Neuron (in vitro differentiated cells): ENCODE measurements at regions not wholly inside any gene's neighbourhood (a gene's known extent, or its start where the extent isn't known, plus 50 kb on each side); places are given as distances from the start of the nearest gene placed in this dataset.

Experiments
- H2AFZ ChIP-seq: one replicate; pipeline ENCODE4 v1.6.1; 2013; ENCODE audit warnings: low read depth, mild to moderate bottlenecking, inconsistent platforms, low read length, moderate library complexity
- H3K27me3 ChIP-seq: one replicate; pipeline ENCODE4 v1.6.1; 2013; ENCODE audit warnings: low read length; ENCODE audit not compliant: insufficient read depth
- H3K36me3 ChIP-seq: one replicate; pipeline ENCODE4 v1.6.1; 2013; ENCODE audit warnings: low read length; ENCODE audit not compliant: insufficient read depth
- H3K4me1 ChIP-seq: one replicate; pipeline ENCODE4 v1.6.1; 2013; ENCODE audit warnings: low read length; ENCODE audit not compliant: insufficient read depth
- H3K4me3 ChIP-seq: 2 replicates; pipeline ENCODE4 v1.5.1; 2013; ENCODE audit warnings: mild to moderate bottlenecking, low read length, moderate library complexity
- H3K9me3 ChIP-seq: one replicate; pipeline ENCODE4 v1.6.1; 2013; ENCODE audit warnings: low read length

DNA sequence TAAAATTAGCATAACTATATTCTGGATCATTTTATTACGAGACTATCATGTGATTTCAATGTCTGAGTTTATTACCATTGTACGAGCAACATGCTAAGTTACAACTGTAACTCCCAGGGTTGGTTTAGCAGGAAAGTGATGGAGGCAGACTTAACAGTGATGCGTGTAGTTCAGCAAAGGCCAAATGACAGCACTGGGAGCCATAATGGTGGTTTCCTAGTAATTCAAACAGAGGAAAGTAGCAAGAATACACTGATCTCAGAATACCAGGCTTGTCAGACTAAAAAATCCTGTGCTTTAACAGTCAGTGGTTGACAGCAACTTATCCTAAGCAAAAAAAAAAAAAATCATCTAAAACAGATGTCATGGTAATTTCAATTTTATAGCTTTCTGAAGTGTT lies 229.6 kb downstream of the KLF12 start:
- Histone ChIP-seq H3K9me3 (peaks cover 2% of the 10 kb centered on the region), H2AFZ (no peak overlapping the region), H3K4me1 (no peaks in the 10 kb centered on the region), H3K27me3 (no peaks in the 10 kb centered on the region), H3K4me3 (no peak overlapping the region), H3K36me3 (no peaks in the 10 kb centered on the region)

DNA sequence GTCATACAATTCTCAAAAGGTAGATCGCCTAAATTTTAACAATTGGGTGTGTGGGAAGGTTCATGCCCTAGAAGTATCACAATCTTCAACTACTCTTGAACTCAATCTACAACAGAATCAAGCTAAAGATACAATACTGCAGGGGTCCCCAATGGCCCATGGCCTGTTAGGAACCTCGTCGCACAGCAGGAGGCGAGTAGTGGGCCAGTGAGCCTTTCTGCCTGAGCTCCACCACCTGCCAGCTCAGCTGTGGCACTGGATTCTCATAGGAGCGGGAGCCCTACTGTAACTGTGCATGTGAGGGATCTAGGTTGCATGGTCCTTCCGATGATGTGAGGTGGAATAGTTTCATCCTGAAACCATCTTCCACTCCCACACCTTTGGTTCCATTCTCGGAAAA lies 230.6 kb downstream of the KLF12 start:
- H3K27me3 ChIP-seq = no peaks in the 10 kb centered on the region
- H2AFZ ChIP-seq = no peak overlapping the region
- H3K4me3 ChIP-seq = no peak overlapping the region
- no peaks in the 10 kb centered on the region for H3K9me3 ChIP-seq
- no peaks in the 10 kb centered on the region for H3K4me1 ChIP-seq
- H3K36me3 ChIP-seq = no peaks in the 10 kb centered on the region

DNA sequence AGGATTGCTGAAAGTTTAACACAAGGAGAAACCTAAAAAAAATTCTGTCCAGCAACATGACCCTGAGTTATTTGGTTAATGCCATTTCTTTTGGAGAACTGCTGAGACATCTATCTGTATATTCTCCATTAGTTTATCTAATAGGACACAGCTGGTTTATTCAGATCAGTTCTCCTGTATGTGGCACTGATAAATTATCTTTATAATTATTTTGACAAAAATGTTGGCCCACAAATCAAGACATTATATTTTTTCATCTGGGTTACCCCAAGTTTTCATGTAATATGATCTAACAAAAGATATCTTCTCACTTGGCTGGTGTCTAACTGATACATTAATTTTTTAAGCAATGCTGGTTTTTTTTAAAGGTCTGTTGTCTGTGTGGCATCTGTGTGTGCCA lies 231.4 kb downstream of the KLF12 start:
- no peaks in the 10 kb centered on the region for H3K27me3 ChIP-seq
- no peaks in the 10 kb centered on the region for H3K4me1 ChIP-seq
- no peaks in the 10 kb centered on the region for H3K9me3 ChIP-seq
- H2AFZ ChIP-seq = no peak overlapping the region
- no peaks in the 10 kb centered on the region for H3K36me3 ChIP-seq
- H3K4me3 ChIP-seq = no peak overlapping the region

DNA sequence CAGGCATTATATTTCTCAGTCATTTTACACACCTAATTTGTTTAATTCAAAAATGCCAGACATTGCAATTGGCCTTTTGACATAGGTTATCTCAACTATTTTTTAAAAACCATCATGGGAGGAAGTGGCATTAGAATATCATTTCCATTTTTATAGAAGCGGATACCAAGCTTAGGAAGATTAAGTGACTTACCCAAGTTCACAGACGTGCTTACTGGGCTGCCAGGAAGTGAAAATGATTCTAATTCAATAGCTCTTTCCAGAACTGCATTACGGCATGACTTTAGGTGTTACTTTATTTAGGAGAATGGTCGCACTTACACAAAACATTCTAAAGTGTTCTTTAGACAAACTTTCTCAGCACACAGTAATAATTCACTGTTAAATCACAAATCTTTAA lies 231.9 kb downstream of the KLF12 start:
- Histone ChIP-seq H3K36me3 (no peaks in the 10 kb centered on the region), H3K4me1 (no peaks in the 10 kb centered on the region), H3K9me3 (no peaks in the 10 kb centered on the region), H3K27me3 (no peaks in the 10 kb centered on the region), H3K4me3 (no peak overlapping the region), H2AFZ (no peak overlapping the region)

DNA sequence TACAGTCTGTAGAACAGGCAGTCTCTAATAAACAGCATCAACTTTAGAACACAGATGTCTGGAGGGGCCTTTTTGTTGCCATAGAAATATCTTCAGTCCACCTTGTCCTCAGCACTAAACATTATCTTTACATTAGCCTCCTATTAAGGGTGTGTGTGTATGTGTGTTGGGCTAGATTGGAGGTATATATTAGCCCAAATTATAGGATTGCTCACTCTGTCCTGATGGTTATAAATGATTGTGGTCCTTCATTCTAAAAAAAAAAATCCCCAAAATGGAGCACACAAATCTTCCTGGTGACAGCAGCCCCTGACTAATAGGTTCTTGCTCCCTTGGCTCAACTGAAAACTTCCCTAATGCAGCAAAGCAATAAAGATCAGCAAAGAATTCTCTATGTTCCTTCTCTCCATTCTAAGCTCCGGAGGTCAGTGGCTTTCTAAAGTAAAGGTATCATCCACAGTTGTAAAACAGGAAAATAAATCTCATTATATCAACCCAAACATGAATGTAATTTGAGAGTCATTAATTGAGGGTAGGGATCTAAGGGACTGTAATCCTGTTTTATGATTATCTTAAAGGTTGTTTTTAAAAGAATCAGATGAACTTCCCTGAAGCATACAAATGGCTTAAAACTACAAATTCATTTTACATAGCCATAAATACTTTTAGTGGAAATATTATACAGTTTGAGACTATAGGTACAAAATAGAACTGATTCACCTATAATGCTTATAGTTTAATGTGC lies 232.7 kb downstream of the KLF12 start:
- no peak overlapping the region for H3K4me3 ChIP-seq
- H3K4me1 ChIP-seq = no peaks in the 10 kb centered on the region
- H3K9me3 ChIP-seq = no peaks in the 10 kb centered on the region
- H3K27me3 ChIP-seq = no peaks in the 10 kb centered on the region
- H2AFZ ChIP-seq = no peak overlapping the region
- H3K36me3 ChIP-seq = no peaks in the 10 kb centered on the region

DNA sequence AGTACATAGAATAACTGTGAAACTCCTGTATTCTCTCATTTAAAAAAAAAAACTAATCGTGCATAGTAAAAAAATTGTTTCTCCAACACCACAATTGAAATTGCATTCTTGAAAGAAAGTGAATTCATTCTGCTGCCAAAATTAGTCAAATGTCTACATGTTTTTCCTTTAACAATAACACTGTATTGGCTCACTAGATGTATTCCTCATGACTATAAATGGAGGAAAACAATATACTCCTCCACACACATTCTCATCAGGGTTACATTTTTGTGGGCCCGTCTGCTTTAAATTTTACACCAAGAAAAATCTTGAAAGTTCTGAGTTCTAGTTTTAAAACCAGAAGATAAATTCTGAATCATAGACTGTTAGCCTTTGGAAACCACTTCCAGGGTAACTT lies 233.6 kb downstream of the KLF12 start:
- no peaks in the 10 kb centered on the region for H3K9me3 ChIP-seq
- H3K4me3 ChIP-seq = no peak overlapping the region
- no peaks in the 10 kb centered on the region for H3K4me1 ChIP-seq
- H3K27me3 ChIP-seq = no peaks in the 10 kb centered on the region
- no peaks in the 10 kb centered on the region for H3K36me3 ChIP-seq
- no peak overlapping the region for H2AFZ ChIP-seq

DNA sequence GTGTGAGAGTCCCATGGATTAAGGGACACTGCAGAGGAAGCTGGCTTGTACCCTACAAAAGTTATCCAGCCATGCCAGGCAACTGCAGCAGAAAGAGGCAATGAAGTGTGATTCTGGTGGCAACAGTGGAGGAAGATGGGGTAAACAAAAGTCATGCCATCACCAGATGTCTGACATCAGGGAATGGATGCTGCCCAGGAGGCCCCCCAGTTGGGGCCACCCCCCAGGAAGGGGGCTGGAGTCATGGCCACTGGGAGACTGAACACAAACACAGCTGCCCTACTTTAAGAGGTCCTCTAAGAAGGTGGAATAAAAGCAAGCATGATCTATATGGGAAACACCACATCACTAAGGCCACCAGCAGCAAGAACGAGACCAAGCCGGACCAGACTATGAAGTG lies 235.3 kb downstream of the KLF12 start:
- Histone ChIP-seq H2AFZ (no peak overlapping the region), H3K4me1 (no peaks in the 10 kb centered on the region), H3K9me3 (no peaks in the 10 kb centered on the region), H3K27me3 (no peaks in the 10 kb centered on the region), H3K36me3 (no peaks in the 10 kb centered on the region), H3K4me3 (no peak overlapping the region)

DNA sequence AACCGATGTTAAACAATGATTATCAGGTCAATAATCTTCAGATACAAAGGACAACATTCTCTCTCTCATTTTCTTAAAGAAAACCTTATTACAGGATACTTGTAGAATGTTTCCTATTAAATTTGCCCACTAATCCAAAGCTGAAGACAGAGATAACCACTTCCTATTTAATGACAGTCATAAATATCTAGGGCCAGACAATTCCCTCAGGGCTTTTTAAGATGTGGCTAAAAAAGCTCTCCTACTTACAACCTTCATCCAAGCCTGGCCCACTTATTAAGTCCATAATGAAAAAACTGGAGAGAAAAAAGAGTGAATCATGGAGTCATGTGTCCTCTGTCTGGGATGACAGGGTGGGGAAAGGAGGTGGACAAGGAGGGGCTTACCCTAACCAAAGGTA lies 235.9 kb downstream of the KLF12 start:
- Histone ChIP-seq H3K4me3 (no peak overlapping the region), H3K36me3 (no peaks in the 10 kb centered on the region), H3K9me3 (no peaks in the 10 kb centered on the region), H2AFZ (no peak overlapping the region), H3K4me1 (no peaks in the 10 kb centered on the region), H3K27me3 (no peaks in the 10 kb centered on the region)

DNA sequence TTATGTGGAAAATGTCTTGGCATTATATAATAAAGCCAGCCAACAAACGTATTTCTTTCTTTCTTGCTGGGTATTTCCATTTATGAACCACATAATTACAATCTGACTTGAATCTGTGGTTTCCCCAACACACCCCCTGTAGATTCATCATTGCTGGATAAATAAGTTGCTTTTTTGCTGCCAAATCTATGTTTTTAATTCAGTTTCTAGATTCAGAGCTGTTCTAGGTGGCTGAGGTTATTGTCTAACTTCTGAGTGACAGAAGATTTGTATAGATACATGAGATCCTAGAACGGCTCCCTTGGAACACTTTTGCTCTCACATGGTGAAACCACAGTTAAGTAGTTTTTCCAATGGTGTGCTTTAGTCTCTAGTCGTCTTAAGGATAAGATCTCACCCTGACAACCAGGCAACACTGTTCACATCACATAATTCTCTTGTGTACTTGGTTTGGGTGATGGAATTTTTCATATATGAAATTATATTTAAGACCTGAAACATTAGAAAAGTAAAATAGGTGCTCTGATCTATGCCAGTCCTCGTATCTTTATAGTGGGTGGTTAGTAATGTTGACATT lies 239.1 kb downstream of the KLF12 start:
- no peak overlapping the region for H3K4me3 ChIP-seq
- H3K27me3 ChIP-seq = no peaks in the 10 kb centered on the region
- no peak overlapping the region for H2AFZ ChIP-seq
- H3K9me3 ChIP-seq = no peaks in the 10 kb centered on the region
- H3K36me3 ChIP-seq = no peaks in the 10 kb centered on the region
- no peaks in the 10 kb centered on the region for H3K4me1 ChIP-seq

DNA sequence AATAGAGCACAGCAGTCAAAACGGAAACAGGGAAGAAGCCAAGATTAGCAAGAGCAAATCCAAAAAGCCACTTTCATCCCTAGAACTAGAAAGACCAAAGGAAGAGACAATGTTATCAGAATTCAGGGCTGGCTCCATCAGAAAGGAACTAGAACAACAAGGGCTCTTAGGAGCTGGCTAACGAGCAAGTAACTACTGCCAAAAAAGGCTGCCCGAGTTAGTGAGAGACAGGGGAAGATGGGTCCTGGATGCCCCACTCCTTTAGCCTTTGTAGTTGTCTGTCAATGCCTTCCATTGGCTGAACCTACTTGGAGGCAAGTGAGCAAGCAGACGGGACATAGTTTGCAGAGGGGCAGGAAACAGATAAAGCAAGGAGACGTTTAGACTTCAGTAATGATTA lies 240.4 kb downstream of the KLF12 start:
- no peak overlapping the region for H3K4me3 ChIP-seq
- no peaks in the 10 kb centered on the region for H3K4me1 ChIP-seq
- H3K9me3 ChIP-seq = no peaks in the 10 kb centered on the region
- H3K27me3 ChIP-seq = no peaks in the 10 kb centered on the region
- no peak overlapping the region for H2AFZ ChIP-seq
- H3K36me3 ChIP-seq = no peaks in the 10 kb centered on the region

DNA sequence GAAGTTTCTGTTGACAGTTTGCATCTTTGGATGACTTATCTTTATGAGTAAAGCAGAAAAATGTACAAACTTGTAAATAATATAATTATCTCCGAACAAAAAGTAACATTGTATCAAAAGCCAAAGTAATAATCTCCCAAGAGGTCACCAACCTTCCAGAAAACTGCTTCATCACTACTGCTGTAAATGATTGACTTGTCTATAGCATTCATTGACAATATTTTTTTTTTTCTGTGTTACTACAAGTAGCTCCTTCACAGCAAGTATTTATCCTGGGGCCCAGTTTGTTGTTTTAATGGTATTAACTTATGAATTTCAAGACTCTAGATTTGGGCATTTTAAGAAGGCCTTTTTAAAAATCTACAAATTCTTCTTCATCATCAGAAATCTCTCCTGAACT lies 242.4 kb downstream of the KLF12 start:
- Histone ChIP-seq H2AFZ (no peak overlapping the region), H3K9me3 (peaks cover 3% of the 10 kb centered on the region), H3K4me1 (no peaks in the 10 kb centered on the region), H3K4me3 (no peak overlapping the region), H3K27me3 (no peaks in the 10 kb centered on the region), H3K36me3 (no peaks in the 10 kb centered on the region)

DNA sequence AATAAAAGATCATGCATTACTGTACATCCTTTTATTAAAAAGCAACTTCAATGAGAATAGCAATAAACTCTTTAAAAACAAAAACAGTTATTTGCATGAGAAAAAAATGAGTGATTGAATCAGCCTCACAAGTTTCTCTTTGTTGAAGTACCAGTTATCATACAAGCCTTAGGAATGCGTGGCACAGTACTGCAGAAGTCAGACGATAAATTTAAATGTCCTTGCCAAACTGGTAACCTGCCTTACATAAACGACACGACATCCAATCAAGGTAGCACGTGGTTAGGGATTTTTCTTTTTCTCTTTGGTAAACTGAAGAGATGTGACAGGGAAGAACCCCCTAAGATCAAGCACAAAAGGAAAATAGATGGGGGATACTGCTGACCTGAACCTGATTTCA lies 251.0 kb downstream of the KLF12 start:
- Histone ChIP-seq H2AFZ (no peak overlapping the region), H3K9me3 (peaks cover 3% of the 10 kb centered on the region), H3K4me3 (no peak overlapping the region), H3K27me3 (no peaks in the 10 kb centered on the region), H3K4me1 (no peaks in the 10 kb centered on the region), H3K36me3 (no peaks in the 10 kb centered on the region)

DNA sequence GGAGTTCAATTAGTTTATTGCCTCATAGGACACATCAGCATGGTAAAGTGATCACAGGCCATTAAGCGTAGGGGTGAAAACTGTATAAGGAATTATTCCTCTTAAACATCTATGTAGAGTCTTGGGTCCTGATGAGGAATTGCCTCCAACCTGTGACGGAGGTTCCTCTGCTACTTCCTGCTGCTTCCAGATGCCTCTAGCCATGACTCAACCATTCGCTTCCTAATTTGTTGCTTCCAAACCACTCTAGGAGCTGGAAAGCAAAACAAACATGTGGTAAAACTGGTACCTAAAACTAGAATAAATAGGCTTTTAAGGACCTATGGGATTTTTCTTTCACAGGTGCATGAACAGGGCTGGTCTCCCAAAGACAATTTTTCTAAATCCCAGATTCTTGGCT lies 253.8 kb downstream of the KLF12 start:
- H3K4me3 ChIP-seq = no peak overlapping the region
- H3K4me1 ChIP-seq = no peaks in the 10 kb centered on the region
- no peaks in the 10 kb centered on the region for H3K9me3 ChIP-seq
- no peaks in the 10 kb centered on the region for H3K27me3 ChIP-seq
- no peak overlapping the region for H2AFZ ChIP-seq
- no peaks in the 10 kb centered on the region for H3K36me3 ChIP-seq
